NCI-H2196 (cell line): ENCODE measurements at regions not wholly inside any gene's neighbourhood (a gene's known extent, or its start where the extent isn't known, plus 50 kb on each side); places are given as distances from the start of the nearest gene placed in this dataset.
"Not testable (repeated sequence)": the region's sequence is repeated elsewhere in the genome, so short reads cannot be mapped to it uniquely, and the experiment has no call there.

ENCODE experiments used
- DNase-seq: peaks from one replicate; lab custom pipeline; 2025; ENCODE audit not compliant: unreplicated experiment; lab: John Stamatoyannopoulos, UW

- no peak for DNase-seq
Measured at GRCh38 chr10:58068809-58069208, 198.9 kb downstream of the IPMK start.

GRCh38 chr10:58066979-58067378 lies 200.7 kb downstream of the IPMK start:
- no peak for DNase-seq

GRCh38 chr10:58066126-58066525 lies 201.6 kb downstream of the IPMK start:
- DNase-seq, result no peak

- DNase-seq, result no peak
Measured at GRCh38 chr10:58065529-58065815, 202.2 kb downstream of the IPMK start.

- peak; percentile 0 for DNase-seq
Measured at GRCh38 chr10:58064714-58065528, 202.8 kb downstream of the IPMK start.

- no peak for DNase-seq
Measured at GRCh38 chr10:58063861-58064480, 203.7 kb downstream of the IPMK start.

- not testable (repeated sequence) for DNase-seq
Measured at GRCh38 chr10:58058683-58059082, 209.0 kb downstream of the IPMK start.

GRCh38 chr10:58054881-58055280 lies 212.8 kb downstream of the IPMK start:
- no peak for DNase-seq

GRCh38 chr10:58052772-58053171 lies 214.9 kb downstream of the IPMK start:
- DNase-seq, result no peak

GRCh38 chr10:58050575-58050974 lies 217.1 kb downstream of the IPMK start:
- DNase-seq, result no peak

- no peak for DNase-seq
Measured at GRCh38 chr10:58048936-58049335, 218.8 kb downstream of the IPMK start.

- no peak for DNase-seq
Measured at GRCh38 chr10:58044072-58044471, 223.6 kb downstream of the IPMK start.

- no peak for DNase-seq
Measured at GRCh38 chr10:58041901-58042300, 225.8 kb downstream of the IPMK start.

GRCh38 chr10:58030208-58030607 lies 237.5 kb downstream of the IPMK start:
- DNase-seq, result no peak

GRCh38 chr10:58028597-58029366 lies 238.9 kb downstream of the IPMK start:
- no peak for DNase-seq

GRCh38 chr10:58027426-58027825 lies 240.3 kb downstream of the IPMK start:
- DNase-seq, result no peak

- no peak for DNase-seq
Measured at GRCh38 chr10:58026036-58026435, 241.7 kb downstream of the IPMK start.

GRCh38 chr10:58023341-58024073 lies 244.2 kb downstream of the IPMK start:
- DNase-seq, result no peak

- no peak for DNase-seq
Measured at GRCh38 chr10:58019863-58020537, 247.7 kb downstream of the IPMK start.

GRCh38 chr10:58017719-58018367 lies 249.9 kb downstream of the IPMK start:
- no peak for DNase-seq
